ENCODE measurements at regions not wholly inside any gene's neighbourhood (a gene's known extent, or its start where the extent isn't known, plus 50 kb on each side); places are given as distances from the start of the nearest gene placed in this dataset.

DNA sequence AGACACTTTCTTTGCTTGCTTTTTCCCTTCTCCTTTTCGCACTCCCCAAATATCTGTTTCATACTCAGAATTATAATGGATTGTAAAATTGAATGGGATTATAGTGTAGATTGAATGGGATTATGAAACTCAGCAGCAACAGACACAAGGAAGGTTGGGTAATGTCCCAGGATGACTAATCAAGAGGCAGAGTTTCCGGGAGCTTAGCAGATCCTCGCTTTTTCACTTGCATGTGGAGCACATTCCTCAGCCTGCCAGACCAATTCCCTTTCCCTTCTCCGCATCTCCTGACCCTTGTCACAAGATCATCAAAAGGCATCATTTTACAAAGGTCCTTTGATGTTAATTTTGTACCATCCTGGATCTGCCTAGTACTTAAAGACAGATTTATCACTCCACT is 55.1 kb upstream of the SLC1A1 start:
- H3K4me1 Mint-ChIP-seq (ENCODE audit: unreplicated experiment), result no peaks in the 10 kb centered on the region
- no peak overlapping the region for H3K27ac Mint-ChIP-seq
- H3K27me3 Mint-ChIP-seq, result peaks cover 5% of the 10 kb centered on the region
- DNase-seq (ENCODE audit: extremely low spot score, unreplicated experiment), result no peak
- TF ChIP-seq, protein P1, sequence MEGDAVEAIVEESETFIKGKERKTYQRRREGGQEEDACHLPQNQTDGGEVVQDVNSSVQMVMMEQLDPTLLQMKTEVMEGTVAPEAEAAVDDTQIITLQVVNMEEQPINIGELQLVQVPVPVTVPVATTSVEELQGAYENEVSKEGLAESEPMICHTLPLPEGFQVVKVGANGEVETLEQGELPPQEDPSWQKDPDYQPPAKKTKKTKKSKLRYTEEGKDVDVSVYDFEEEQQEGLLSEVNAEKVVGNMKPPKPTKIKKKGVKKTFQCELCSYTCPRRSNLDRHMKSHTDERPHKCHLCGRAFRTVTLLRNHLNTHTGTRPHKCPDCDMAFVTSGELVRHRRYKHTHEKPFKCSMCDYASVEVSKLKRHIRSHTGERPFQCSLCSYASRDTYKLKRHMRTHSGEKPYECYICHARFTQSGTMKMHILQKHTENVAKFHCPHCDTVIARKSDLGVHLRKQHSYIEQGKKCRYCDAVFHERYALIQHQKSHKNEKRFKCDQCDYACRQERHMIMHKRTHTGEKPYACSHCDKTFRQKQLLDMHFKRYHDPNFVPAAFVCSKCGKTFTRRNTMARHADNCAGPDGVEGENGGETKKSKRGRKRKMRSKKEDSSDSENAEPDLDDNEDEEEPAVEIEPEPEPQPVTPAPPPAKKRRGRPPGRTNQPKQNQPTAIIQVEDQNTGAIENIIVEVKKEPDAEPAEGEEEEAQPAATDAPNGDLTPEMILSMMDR (conservative IDR thresholded peaks at IDR 0.05), result no peak
- H3K9me3 Mint-ChIP-seq, result peaks cover 9% of the 10 kb centered on the region
- H3K36me3 Mint-ChIP-seq, result no peaks in the 10 kb centered on the region
- H3K4me3 Mint-ChIP-seq, result no peak overlapping the region

DNA sequence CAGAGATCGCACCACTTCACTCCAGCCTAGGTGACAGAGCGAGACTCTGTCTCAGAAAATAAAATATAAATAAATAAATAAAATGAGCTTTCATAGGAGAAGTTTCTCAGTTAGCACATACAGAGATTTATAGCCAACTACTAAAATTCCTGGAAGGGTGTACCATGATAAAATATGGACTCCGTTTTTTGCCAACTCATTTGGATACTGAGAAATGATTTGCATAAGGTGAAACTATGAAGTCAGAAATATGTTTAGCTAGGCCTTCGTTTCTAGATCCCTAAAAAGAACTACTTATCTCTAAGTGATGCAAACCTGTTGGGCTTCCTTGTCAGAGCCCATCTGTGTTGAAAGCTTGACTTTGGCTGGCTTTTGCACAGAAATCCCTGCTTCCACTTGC is 56.9 kb upstream of the SLC1A1 start:
- no peak for DNase-seq (ENCODE audit: extremely low spot score, unreplicated experiment)
- Mint-ChIP-seq H3K4me3 (no peak overlapping the region), H3K27ac (no peak overlapping the region), H3K27me3 (no peaks in the 10 kb centered on the region), H3K9me3 (peaks cover 8% of the 10 kb centered on the region), H3K4me1 (ENCODE audit: unreplicated experiment) (no peaks in the 10 kb centered on the region), H3K36me3 (no peaks in the 10 kb centered on the region)
- TF ChIP-seq, protein P1 (conservative IDR thresholded peaks at IDR 0.05), result no peak

DNA sequence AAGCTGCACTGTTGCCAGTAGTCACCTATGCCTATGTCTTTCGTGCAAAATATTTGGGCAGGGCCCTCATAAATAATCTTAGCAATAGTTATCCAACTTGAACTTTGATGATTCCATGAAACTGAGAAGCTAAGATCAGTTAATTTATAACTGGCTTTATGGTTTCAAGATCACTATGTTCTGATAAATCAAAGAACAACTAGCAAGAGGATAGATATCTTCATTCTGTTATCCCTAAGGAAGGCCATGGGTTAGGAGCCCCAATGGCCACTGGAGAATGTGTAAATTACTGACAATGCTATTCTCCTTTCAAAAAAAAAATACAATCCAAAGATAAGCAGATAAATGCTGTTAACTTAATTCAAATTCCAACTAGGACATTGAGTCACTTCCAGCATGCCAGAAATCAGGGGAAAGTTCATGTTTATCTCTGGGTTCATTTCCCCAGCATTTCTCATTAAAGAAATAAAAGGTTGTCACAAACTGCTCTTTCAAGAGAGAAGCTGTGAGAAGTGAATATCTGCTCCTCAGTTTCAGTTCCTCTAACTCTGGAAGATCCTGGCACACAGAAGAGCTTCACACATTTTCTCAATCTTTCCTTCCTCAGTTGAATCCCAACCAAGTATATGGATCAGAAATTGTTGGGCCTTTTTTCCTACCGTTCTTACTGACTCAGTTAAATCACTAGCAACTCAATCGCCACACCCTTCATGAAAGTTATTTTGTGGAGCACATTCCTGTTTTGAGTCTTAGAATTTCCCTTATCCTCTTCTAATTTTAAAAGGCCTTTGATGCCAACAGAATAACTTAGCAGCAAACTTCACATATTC is 59.6 kb upstream of the SLC1A1 start:
- Mint-ChIP-seq H3K4me1 (ENCODE audit: unreplicated experiment) (peaks cover 5% of the 10 kb centered on the region), H3K27me3 (peaks cover 5% of the 10 kb centered on the region), H3K36me3 (no peaks in the 10 kb centered on the region), H3K4me3 (no peak overlapping the region), H3K9me3 (peaks cover 8% of the 10 kb centered on the region), H3K27ac (no peak overlapping the region)
- TF ChIP-seq, protein P1 (conservative IDR thresholded peaks at IDR 0.05), result no peak
- DNase-seq (ENCODE audit: extremely low spot score, unreplicated experiment), result no peak

DNA sequence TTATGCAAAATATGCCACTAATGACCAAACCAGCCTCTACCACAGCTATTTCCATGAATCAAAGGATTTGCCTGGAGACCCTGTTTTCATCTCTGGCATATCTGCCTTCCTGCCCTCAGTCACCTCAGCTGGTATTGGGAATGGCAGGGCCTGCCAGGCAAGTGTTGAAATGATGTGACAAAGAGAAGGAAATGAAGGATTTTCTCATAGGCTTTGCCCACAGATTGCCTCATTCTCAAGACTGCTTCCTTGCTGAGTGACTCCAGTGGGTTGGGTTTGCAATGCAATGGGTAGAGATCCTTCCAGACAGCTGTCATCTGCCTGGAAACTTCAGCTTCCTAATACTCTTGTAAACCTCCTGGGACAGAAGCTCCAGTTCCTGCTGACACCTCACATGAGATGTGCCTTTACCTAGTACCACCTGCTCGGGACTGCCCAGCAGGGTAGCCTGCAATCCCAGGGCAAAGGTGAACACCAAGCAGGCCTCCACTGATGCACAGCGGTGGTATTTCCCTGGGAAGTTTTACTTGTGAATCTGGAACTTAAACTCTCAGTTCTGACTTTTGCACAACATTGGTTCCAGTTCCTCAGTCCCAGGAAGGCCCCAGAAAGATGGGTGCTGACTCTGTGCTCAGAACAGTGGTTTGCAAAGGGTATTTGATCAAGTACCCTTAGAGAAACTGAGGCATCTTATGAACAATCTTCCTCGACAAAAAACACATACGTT is 64.8 kb upstream of the SLC1A1 start:
- H3K4me3 Mint-ChIP-seq, result no peak overlapping the region
- H3K4me1 Mint-ChIP-seq (ENCODE audit: unreplicated experiment), result peaks cover 28% of the 10 kb centered on the region
- H3K27ac Mint-ChIP-seq, result no peak overlapping the region
- TF ChIP-seq, protein P1 (conservative IDR thresholded peaks at IDR 0.05), result no peak
- H3K36me3 Mint-ChIP-seq, result no peaks in the 10 kb centered on the region
- DNase-seq (ENCODE audit: extremely low spot score, unreplicated experiment), result no peak
- H3K27me3 Mint-ChIP-seq, result peaks cover 5% of the 10 kb centered on the region
- peaks cover 4% of the 10 kb centered on the region for H3K9me3 Mint-ChIP-seq

DNA sequence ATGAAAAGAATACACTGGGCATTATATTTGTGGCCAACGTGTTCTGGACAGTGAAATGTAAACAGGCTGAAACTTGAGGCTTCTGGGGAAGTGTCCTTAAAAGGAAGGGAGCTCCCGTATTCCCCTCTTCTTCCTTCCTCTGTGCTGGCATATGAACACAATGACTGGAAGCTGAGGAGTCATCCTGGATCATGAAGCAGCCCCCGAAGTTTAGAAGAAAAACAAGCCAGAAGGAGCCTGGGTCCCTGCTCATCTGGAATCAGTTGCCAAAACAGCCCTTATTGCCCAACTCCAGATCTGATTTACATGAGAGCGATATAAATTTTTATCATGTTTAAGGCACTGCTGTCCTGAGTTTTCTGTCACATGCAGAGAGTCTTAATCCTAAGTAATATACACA is 65.4 kb upstream of the SLC1A1 start:
- no peak overlapping the region for H3K27ac Mint-ChIP-seq
- no peak for DNase-seq (ENCODE audit: extremely low spot score, unreplicated experiment)
- H3K27me3 Mint-ChIP-seq, result peaks cover 5% of the 10 kb centered on the region
- peaks cover 4% of the 10 kb centered on the region for H3K9me3 Mint-ChIP-seq
- peaks cover 28% of the 10 kb centered on the region for H3K4me1 Mint-ChIP-seq (ENCODE audit: unreplicated experiment)
- no peaks in the 10 kb centered on the region for H3K36me3 Mint-ChIP-seq
- TF ChIP-seq, protein P1 (conservative IDR thresholded peaks at IDR 0.05), result no peak
- no peak overlapping the region for H3K4me3 Mint-ChIP-seq

All from type B pancreatic cell (in vitro differentiated cells).